Stimulated activated CD4-positive, alpha-beta T cell treated with anti-CD3 and anti-CD28 coated beads, TNF-alpha, amount 100 ng/mL, for 24 hours (primary cell): ENCODE measurements at regions not wholly inside any gene's neighbourhood (a gene's known extent, or its start where the extent isn't known, plus 50 kb on each side); places are given as distances from the start of the nearest gene placed in this dataset.
"Not testable (repeated sequence)": the region's sequence is repeated elsewhere in the genome, so short reads cannot be mapped to it uniquely, and the experiment has no call there.

ENCODE experiments used
- DNase-seq, 3 experiments: peaks; one replicate each; pipeline ENCODE4 v3.0.0-alpha.2; 2020; ENCODE audit warnings: low read depth in 3 of 3

DNA sequence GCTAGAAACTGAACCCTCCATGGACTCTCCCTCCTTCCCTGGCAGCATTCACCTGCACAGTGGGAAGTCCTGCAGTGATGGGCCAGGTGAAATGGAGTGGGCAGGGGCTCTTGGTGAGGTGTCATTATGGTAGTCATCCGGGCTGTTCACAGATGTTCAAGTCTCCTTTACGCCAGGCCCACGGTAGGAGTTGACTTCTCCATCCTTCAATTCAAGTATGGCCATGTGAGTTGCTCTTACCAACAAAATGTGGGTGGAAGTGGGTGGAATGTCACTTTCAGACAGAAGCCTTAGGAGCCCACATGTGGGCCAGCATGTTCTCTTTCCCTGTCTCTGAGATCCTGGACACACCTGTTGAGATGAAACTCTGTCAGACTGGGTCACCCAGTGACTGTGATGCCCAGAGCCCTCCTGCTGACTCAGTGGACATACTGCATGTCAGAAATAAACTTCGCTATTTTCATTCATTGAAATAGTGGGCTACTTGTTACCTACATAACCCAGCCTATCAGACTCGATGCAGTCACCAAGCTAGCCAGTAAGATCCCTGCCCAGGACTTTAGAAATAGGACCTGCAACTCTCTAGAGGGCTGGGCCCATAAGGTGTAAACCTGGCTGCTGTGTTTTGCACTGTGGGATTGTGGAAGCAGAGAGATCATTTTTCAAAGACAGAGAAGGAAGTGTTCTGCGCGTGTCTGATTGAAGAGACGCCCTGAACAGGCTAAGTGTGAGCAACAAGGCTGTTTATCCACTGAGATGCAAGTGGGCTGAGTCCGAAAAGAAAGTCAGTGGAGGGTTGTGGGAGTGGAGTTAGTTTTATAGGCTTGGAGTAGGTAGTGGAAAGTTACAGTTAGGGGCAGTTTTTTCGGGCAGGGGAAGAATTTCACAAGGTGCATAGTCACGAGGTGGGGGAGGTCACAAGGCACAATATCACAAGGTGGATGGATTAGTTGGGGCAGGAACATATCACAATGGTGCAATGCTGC is 174.4 kb downstream of the TRIM43 start:
- not testable (repeated sequence) for DNase-seq

DNA sequence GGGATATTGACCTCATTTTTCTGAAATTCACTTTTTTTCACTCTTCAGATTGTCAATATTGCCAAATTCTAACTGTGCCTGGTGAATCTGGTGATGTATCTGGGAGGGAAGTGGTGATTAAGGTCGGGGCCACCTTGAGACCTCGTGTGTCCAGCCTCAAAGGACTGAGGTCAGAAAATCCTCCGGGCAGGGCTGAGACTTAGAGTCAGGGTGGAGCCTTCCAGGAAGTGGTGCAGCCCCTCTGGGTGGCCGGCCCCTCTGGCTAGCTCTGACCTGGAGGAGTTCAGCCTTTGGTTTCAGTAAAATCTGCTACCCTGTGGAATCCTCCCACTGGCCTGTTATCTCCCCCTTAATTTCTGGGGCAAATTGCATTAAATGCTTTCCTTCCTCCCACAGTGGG is 175.7 kb downstream of the TRIM43 start:
- not testable (repeated sequence) for DNase-seq

DNA sequence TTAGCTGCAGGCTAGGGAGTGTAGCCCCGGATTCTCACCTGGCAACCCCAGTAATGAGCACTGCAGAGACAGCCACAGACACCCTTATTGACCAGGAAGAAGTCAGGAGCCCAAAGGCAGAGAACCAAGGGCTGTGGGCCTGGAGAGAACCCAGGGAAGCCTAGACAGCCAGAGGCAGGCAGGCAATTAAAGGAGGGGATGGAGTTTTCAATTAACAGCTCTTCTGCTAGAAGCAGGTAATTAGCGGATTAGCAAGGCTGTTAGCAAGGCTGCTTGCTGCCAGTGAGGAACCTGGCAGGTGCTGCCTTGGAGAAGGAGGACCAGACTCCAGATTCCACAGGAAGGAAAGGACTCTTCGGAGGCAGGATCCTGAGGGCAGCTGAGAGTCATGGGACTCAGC is 176.1 kb downstream of the TRIM43 start:
- not testable (repeated sequence) for DNase-seq

DNA sequence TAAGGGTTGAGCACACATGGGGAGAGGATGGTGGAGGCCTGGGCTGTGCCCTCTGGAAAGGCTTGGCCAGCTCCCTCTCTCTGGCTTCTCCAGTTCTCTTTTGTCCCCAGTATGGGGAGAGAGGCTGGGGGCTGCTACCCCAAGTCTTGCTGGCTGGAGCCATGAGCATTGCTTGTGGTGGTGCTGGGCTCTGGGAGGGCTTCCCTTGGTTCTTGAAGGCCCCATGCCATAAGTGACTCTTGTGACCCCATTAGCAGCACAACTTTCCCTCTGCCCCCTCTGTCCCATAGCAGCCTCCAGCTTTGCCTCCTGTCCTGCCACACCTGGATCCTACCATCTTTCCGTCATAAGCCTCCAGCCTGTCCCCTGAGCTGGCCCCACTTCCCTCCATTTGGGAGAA is 177.5 kb downstream of the TRIM43 start:
- DNase-seq: not testable (repeated sequence)

DNA sequence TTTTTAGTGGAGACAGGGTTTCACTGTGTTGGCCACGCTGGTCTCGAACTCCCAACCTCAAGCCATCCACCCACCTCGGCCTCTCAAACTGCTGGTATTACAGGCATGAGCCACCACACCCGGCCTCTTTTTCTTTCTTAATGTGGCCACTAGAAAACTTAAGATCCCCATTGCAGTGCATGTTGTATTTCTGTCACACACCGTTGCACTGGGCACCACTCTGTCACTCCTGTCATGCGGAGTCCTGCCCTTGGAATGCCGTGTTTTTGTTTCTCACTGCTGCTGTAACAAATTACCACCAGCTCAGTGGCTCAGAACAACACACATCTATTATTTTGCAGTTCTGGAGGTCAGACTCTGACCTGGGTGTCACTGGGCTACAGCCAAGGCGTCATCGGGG is 178.9 kb downstream of the TRIM43 start:
- not testable (repeated sequence) for DNase-seq

DNA sequence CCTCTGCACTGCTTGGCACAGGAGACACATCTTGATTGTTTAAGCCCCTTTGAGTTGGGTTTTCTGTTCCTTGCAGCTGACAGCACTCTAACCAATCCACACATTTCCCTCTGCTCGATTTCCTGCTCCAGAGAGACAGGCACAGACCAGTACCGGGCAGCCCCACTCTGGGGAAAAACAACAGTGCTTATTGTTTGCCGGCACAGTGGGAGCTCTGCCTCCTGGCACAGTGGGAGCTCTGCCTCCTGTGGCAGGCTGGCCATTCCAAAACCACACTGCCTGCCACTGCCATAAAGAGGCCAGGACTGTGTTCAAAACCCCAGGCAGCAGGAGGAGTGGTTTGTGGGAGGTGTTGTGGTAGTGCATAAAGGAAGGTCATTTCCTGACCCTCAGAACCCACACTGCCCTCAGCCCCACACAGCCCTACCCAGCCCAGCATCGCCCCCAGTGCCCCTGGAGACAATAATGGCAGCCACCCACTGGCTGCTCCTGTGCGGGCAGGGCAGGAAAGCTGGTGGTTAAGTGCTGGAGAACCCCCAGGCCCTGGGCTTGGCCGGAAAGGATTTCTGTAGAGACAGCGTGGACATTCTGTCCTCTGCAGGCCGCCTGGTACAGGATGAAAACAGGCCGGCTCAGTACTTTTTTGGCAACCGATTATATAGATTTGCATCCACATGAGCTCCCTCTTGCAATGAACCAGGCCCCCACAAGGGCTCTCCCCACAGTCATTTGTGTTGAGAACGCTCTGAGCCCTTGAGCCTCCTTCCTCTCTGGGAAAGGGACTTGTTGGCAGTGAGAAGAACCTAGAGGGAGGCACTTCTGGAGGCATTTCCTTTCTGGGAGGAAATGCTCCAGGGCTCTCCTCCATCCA is 182.8 kb downstream of the TRIM43 start:
- not testable (repeated sequence) for DNase-seq

DNA sequence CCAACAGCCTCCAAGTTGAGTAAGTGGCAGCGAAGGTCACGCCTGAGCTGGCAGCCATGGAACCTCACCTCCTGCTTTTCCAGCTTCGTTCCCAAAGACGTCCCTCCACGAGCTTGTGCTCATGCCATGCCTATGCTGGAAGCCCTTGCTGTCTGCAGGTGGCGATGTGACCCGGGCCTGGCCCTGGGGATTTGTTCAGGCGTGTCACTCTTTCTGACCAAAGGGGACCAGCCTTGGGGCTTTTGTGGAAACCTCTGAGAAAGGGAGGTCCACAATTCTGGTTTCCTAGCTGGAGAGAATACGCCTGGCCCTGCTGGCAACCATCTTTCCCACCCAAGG is 183.4 kb downstream of the TRIM43 start:
- not testable (repeated sequence) for DNase-seq
